HG03159 (cell line): ENCODE measurements at regions not wholly inside any gene's neighbourhood (a gene's known extent, or its start where the extent isn't known, plus 50 kb on each side); places are given as distances from the start of the nearest gene placed in this dataset.
"Not testable (repeated sequence)": the region's sequence is repeated elsewhere in the genome, so short reads cannot be mapped to it uniquely, and the experiment has no call there.

Experiments used
- ATAC-seq: cut with Tn5 transposase; IDR thresholded peaks from one replicate; pipeline ENCODE4 v1.9.1; 2021; ENCODE audit warnings: mild to moderate bottlenecking, moderate library complexity; ENCODE audit not compliant: unreplicated experiment

DNA sequence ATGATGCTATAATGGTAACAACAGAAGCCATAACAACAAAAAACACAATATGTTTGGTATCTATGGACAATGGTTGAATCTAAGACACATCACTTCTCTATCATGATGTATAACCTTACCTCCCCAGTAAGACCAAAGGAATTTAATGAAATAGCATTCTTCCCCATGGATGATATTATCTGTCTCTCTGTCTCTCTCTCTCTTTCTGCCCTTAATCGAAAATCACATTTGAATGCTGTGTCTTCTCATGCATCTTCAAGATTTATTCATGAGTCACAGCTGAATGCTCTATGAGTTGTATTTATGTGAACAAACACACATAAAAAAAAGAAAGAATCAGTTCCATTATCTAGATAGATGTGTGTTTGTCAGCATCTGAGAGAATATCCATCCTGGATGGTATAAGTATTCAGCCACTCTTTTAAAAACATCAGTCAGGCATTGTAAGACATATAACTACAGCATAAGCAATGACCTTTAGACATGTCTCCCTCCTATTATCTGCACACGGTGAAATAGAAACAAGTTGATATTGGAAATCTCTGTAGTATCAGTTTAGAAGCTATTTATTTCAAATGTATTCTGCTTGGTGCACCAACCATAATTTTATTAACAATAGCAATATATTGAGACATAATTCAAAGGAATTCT is 433.3 kb downstream of the TOX3 start:
- no peak for ATAC-seq

DNA sequence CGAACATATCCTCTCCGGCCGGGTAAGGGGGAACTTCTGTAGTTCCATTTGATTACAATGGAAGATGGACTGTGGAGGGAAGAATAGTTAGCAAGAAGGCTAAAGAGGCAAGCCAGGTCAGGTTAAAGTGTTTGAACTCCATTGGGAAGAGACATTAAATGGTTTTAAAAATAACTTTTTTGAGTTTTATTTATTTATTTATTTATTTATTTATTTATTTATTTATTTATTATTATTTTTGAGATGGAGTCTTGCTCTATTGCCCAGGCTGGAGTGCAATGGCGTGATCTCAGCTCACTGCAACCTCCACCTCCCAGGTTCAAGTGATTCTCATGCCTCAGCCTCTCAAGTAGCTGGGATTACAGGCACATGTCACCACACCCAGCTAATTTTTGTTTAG is 441.9 kb downstream of the TOX3 start:
- not testable (repeated sequence) for ATAC-seq

DNA sequence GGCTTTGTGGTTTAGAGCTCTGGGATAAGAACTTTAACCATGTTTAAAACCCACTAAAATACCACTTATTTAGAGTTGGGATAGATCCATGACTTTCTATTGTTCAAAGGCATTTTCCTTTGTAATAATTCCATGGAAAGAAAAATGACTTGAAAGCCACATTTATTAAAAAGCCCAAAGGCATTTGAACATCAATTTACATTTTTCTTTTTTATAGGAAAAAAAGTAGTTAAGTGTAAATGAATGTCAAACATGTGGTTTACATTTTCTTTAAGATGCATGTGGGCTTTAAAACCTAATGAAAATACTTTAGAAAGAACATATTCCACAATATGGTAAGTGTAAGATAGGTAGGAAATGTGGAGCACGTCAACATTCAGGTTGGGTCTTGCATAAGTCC is 443.2 kb downstream of the TOX3 start:
- ATAC-seq, result no peak

DNA sequence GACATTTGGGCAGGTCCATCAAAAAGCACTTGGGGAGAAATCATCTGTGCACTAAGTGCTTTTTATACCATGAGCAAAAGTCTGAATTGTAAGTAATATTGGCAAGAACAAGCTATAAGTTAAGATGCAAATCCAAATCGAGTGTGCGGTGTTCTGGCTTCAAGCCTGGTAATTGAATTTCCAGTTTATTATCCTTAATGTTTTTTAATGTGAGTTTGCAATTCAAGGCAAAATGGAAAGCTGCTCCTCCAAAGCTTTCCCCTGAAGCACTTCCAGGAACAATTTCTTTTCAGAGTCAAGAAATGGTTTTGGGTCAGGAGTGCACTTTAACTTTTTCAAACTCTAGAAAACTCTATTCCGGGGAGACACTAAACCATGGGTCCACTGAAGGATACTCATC is 445.7 kb downstream of the TOX3 start:
- no peak for ATAC-seq

DNA sequence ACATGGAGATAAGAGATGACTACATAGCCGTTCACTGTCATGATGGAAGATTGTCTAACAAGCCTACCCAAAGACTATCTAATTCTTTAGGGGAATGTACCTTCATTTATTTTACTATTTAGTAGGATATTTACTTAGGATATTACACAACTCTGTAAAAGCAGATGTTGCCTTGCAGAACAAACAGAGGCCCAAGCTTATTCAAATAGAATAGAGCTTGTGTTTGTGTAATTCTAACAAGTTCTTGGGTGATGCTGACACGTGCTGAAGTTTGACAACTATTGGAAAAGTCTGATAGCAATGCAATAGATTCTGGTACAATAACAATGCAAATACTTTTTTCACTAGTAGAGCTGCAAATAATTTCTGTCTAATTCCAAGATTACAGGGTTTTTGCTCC is 447.6 kb downstream of the TOX3 start:
- ATAC-seq, result no peak

DNA sequence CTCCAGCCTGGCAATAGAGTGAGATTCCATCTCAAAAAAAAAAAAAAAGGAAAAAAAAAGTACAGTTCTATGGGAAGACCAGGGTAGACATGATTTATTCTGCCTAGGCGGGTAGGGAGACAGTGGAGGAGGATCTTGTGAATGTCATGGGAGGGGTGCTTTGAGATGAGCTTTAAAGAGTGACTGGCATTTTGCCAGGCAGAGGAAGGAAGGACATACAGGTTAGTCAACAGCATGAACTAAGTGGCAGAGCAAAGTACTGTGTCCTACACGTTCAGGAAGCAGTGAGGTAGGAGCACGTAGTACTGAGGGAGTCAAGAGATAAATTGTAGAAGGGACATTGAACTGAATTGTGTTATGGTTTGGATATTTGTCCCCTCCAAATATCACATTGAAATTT is 451.5 kb downstream of the TOX3 start:
- no peak for ATAC-seq

DNA sequence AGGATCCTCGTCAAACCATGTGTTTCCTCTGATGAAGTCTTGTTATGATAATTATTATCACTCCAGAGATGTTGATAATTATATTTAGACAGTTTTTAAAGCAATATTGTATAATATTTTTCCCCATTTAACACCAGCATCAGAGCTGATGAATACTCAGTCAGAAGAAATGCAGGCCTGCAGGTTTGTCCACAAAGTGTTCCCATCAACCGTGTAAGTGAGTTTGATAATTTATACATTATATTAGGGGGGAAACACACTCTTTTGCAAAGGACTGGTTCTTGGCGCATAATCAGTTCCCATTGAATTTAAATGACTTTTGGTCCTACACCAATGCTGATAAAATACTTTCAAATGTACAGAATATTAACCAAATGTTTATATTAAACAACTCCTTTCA is 454.8 kb downstream of the TOX3 start:
- no peak for ATAC-seq

DNA sequence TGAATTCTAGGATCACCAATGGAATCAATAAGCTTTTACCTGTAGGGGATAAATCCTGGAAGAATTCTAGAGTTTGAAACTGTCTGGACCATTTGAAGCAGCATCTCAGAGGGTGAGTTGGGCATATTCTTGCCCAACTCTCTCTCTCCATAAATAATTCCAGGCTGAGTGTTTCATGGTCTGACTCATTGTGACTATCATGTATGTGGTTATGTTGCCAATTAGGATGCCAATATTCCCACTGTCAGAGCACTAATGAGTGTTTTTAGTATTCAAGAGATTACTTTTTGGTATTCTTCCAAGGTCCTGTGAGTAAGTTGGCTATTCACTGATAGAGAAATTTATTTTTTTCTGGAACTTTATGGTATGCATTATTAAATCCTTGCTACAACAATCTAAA is 456.9 kb downstream of the TOX3 start:
- no peak for ATAC-seq

DNA sequence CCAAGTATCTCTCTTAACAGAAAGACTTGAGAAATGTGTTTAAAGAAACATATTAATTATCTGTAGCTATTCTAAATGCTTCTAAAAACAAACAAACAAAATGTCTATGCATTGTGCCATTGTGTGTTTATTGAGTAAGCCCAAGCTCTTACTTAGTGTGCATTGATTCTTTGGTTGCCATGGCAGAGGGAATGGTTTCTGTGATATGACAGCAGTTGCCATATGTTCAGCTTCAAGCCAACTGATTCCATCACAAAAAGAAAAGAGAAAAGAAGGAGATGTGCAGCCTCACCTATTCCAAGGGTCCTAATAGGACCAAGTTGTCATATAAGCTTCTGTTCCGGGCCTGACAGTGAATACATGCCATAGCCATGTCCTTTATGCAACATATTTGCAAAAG is 457.5 kb downstream of the TOX3 start:
- ATAC-seq, result no peak

DNA sequence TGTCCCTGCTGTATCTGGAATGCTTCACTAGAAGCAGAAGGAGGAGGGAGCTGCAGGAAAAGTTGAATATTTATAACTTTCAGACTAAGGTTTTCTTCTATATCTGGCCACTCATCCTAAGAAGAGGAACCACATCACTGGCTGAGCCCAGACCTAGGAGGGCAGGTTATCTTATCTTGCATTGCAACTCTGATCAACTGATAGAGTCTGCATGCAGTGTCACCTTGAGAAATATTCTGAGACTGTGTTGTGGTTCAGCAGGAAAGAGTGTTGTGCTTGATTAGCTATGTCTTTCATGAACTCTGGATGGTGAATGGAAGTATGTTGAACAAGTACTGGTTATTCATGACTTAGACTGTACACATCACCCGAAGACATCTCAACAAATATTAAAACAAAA is 460.0 kb downstream of the TOX3 start:
- no peak for ATAC-seq

DNA sequence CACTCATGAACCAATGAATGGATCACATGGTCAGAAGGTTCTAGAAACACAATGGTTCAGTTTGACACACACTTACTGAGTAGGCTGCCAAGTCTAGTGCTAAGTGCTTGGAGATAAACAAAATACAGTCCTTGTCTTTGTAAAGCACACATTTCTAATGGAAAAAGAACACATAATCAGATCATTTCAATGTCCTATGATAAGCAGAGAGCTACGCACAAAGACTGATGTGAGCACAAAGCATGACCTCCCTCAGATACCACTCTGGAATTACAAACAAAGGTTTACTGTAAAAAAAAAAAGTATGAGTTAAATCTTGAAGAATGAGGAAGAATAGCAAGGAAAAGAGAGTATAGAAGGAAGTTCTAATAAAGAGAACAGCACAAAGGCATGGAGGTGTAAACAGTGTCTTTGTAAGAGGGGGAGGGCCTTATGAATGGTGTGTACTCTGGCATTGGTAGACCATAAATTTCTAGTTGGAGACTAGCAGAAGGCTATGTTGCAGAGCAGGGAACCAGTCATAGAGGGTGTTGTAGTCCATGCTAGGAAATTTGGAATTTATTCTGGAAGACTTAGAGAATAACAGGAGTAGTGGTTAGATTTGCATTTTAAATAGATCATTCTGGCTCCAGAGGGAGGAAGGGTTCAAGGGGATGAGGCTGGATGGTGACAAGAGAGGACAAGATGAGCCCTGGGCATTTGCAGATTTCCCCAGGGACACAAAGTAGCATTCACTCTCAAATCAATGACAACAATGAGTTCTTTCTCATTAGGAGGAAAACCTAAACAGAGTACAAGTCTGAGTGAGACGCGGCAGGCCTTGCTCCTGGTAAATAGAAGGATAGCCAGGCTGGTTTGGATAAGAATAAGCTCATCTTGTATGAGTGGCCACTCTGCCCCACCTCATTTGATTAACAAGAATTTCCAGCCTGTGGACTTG is 468.0 kb downstream of the TOX3 start:
- ATAC-seq, result no peak

DNA sequence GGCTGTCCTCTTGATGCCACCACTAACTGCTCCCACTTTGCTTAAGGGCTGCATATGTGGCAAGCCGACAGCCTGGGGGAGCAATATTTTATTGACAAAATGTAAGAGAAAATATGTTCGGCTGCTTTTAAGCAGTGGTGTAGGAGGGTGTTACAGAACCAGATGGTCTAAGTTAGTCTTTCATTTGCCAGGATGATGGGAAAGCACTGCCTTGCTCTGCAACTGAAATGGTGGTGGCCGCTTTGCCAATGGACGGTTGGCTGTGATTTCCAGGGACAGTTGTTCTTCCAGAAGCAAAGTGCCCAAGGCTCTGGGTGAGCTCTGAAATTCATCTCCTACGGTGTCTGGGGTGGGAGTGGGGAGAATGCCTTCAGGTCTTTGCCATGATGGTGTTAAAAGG is 469.3 kb downstream of the TOX3 start:
- ATAC-seq, result no peak

DNA sequence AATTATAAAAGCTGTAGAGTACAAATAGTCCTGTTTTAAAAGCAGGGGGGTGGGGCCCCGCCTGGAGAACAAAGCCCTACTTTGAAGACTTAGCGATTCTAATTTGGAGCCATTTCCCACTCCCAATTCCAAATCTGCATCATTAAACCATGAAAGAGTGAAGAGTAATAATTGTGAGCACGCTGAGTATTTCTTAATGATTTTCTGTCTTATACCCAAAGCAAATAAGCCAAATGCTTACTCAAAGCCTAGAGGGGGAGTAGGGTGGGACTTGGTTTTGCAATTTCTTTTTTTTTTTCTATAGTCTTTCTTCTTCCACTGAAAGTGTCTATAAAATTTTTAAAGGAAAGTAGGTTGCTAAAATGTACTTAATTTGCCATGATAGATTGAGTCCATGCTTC is 470.1 kb downstream of the TOX3 start:
- ATAC-seq, result no peak

DNA sequence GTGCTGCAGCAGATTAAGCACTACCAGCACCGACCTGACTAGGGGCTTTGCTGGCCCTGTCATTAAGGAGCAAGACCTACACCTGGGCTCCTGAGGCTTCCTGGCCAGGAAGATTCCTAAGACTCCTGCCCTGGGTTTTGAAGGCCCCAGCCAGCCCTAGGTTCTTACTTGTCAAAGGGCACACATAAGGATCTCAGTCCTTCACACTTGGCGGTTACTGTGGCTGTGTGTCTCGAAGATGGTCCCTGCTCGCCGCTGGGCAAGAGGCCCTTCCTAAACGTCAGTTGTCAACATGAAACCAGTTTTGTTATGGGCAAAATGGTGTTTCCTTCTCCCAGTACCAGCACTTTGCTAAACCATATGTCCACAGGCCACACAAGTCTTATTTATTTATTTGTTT is 470.6 kb downstream of the TOX3 start:
- ATAC-seq, result no peak

DNA sequence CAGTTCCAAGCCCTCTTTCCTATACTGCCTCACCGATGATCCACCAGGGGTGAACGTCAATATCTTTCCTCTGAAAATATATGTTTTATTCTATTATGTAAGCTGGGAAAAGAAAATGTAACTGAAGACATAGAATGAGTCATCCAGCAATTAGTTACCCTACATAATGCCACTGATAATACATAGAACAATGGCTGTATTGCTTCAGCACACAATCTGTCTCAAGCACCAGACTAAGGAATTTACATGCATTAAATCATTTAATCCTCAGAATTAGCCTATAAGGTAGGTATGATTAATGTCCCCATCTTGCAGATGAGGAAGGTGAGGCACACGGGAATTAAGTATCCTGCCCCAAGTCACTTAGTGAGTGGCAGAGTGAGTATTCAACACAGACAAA is 472.8 kb downstream of the TOX3 start:
- ATAC-seq, result no peak

DNA sequence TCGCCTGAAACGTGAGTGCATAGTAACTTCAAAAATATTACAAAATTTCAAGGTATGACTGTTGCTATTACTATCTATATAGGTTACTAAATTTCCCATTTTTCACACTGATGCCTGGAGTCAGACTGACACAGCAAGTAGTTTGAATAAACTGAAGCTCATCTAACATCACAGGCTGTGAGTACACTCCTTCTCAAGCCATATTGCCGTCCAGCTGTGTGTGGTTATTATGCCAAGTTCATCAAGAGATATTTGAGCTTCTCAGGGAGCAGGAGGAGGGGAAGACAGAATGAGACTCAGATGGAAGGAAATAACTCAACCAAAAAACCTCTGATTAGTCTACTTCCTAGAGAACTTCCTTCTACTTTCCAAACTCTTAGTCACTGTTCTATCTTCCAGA is 473.9 kb downstream of the TOX3 start:
- no peak for ATAC-seq

DNA sequence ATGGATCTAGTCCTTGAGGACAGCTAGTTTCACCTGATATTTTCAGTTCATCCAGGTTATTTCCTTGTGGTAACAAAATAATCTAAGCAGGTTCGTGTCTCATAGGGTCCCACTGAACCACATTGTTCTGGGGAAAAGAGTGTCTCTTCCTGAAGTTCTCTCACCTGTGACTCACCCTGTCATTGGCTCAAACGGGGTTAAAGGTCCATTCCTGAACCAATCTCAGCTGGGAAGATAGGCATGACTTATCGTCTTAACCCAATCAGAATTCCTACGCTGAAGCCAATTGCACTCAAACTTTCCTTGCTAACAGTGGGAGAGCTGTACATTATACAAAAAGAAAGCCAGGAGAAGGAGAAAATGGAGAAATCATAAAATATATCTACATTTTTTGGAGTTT is 475.8 kb downstream of the TOX3 start:
- no peak for ATAC-seq

DNA sequence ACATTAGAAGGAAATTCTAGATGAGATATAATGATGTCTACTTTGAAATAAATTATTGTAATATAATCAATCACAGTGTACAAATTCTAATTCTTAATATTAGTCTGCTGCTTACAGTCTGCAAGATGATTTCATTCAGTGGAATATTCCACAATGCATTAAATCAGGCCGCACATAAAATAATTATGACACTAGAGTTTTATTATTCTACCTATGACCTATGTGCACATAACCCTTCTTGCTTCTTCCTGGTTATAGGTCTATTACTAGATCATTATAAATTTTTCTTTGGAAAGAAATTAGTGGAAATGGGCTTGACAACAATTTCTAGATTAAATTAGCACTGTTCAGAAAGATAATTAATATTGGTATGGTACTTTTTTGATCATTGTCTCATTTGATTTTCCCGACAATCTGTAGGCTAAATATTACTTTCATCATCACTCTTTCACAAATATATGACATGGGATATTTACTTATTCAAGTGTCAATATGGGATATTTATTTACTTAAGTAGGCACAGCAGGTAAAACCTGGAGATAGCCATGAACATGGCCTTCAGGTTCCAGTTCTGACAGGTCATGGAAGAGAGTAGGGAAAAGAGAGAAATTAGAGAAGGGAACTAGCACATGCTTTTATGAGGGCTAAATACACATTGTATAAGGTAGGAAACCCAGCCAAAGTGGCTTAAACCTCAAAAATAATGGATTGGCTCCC is 476.4 kb downstream of the TOX3 start:
- no peak for ATAC-seq

DNA sequence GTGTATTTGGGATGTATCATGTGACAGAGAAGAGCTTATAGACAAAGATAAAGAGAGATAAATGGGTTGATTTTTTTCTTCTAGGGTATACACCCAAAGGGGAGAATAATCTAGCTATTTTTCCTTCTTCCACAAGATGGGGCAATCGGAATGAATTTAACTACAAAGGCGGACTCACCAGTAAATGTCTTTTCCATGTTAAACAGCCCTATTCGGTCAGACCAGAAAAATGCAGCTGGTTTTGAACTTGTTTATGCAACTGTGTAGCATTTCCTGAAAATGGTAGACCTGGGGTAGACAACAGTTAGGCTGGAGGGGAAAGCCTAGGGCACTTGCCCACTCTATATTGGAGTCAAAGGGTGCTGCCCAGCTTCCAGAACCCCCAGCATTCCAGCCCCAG is 477.1 kb downstream of the TOX3 start:
- no peak for ATAC-seq

DNA sequence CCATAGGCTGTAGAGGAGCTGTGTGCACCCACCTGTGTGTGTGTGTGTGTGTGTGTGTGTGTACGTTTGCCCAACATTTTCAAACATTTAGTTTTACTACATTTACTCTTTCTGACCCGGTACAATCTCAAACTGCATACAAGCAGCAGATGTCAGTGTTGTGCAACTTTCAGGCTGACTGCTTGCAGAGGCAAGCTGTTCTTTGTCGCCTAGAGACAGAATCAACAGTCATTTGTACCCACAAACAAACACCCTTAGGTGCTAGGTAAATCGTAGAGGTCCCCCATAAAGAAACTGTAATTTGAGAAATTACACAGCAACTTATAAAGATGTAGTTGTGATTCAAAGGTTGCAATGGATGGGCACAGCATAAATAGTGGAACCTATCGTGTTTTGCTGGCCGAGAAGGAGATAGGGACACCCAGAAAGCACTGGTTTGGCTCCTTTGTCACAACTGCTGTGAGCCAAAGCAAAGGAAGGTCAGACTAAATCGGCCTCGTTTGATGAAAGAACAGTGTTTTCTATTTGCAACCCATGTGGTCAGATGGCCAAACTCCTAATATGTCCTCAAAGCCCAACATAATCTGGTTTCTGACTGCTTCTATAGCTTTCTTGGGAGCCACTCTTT is 478.4 kb downstream of the TOX3 start:
- no peak for ATAC-seq

DNA sequence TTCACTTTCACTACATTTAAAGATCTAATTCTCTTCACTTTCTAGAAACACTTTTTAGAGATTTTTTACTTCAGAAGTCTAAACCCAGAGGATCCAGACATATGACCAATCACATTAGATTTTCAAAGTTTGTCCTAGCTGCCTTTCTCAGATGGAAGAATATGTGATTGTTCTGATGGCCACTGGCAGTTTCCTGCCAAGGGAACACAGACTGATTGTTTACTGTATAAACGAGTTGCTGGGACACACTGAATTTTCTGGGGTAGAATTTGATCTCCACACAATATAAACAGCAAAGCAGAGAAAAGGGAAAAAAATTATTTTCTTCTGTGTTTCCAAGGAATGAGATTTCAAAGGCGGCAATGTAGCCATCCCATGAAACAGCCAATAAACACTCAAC is 480.0 kb downstream of the TOX3 start:
- ATAC-seq, result no peak
